ENCODE measurements at regions not wholly inside any gene's neighbourhood (a gene's known extent, or its start where the extent isn't known, plus 50 kb on each side); places are given as distances from the start of the nearest gene placed in this dataset.

- FAIRE-seq: no peak
- Histone ChIP-seq H4K20me1 (ENCODE audit: insufficient read depth, low read length) (no peaks in the 10 kb centered on the region), H3K9ac (ENCODE audit: insufficient read depth, low read depth, low read length) (no peak overlapping the region), H3K9me3 (ENCODE audit: low read length) (no peaks in the 10 kb centered on the region), H3K27ac (ENCODE audit: extremely low read length, insufficient read depth, low read length) (no peak overlapping the region), H3K36me3 (replicated peaks in 1 of 2; ENCODE audit: control insufficient read depth in 1 of 2, insufficient read depth in 2 of 2, low read length in 2 of 2) (no peaks in the 10 kb centered on the region), H3K79me2 (ENCODE audit: insufficient read depth, low read length) (no peaks in the 10 kb centered on the region), H3K4me2 (ENCODE audit: low read depth, low read length) (no peak overlapping the region), H2AFZ (ENCODE audit: low read length) (no peak overlapping the region), H3K4me1 (ENCODE audit: insufficient read depth, low read length) (no peaks in the 10 kb centered on the region), H3K27me3 (ENCODE audit: control insufficient read depth in 1 of 2, insufficient read depth in 2 of 2, low read length in 2 of 2) (peaks cover 0 to 6% of the 10 kb centered on the region in 2 experiments; a peak in 1 of 5 replicates), H3K4me3 (replicated peaks in 1 of 3; ENCODE audit: insufficient read depth in 1 of 3, low read depth in 2 of 3, low read length in 3 of 3) (no peak overlapping the region)
- ATAC-seq: no peak
- 0% methylated on average over 5 of the region's 5 CpGs for WGBS (ENCODE audit: low lambda C conversion rate)
- ChIA-PET CTCF (ENCODE audit: low intra/inter-chr PET ratio, low total read pairs) (no interaction called here), POLR2A (no interaction called here)
- BruUV-seq (replicated peaks): no TSS peak
- in situ Hi-C loops (cut with HindIII; ENCODE audit: extremely low pct_ligation_motif_present, low pct_unique_long_range_greater_than_20kb): no loop called here
- TF ChIP-seq TIGD3 (CRISPR knock-in tag; IDR thresholded peaks at IDR 0.05; ENCODE audit: borderline replicate concordance) (no peak), ZNF550 (CRISPR knock-in tag; IDR thresholded peaks at IDR 0.05; ENCODE audit: borderline replicate concordance) (no peak), MNT (IDR thresholded peaks at IDR 0.05) (no peak)
- no peak for DNase-seq (ENCODE audit: low spot score)
- intact Hi-C loops (cut with micrococcal nuclease; ENCODE audit: unreplicated experiment): no loop called here
Measured at GRCh38 chr10:128614802-128615553, 488.8 kb upstream of the MKI67 start.

GRCh38 chr10:128617532-128617931 is 491.3 kb upstream of the MKI67 start:
- peaks cover 0 to 13% of the 10 kb centered on the region in 2 experiments; a peak in 2 of 5 replicates for H3K27me3 ChIP-seq (ENCODE audit: control insufficient read depth in 1 of 2, insufficient read depth in 2 of 2, low read length in 2 of 2)
- CTCF ChIA-PET (ENCODE audit: low intra/inter-chr PET ratio, low total read pairs): no interaction called here
- no peak overlapping the region for H3K4me2 ChIP-seq (ENCODE audit: low read depth, low read length)
- TF ChIP-seq ARNTL (CRISPR knock-in tag; IDR thresholded peaks at IDR 0.05) (no peak), MXD4 (CRISPR knock-in tag; IDR thresholded peaks at IDR 0.05) (no peak), ZFY (CRISPR knock-in tag; IDR thresholded peaks at IDR 0.05) (no peak), ZNF691 (CRISPR knock-in tag; IDR thresholded peaks at IDR 0.05; ENCODE audit: borderline replicate concordance, low read depth) (no peak), ZSCAN22 (CRISPR knock-in tag; IDR thresholded peaks at IDR 0.05) (no peak), BRF2 (CRISPR knock-in tag; IDR thresholded peaks at IDR 0.05) (no peak), ZNF850 (CRISPR knock-in tag; conservative IDR thresholded peaks at IDR 0.05) (no peak), MIER3 (CRISPR knock-in tag; IDR thresholded peaks at IDR 0.05; ENCODE audit: borderline replicate concordance) (no peak)
- FAIRE-seq (no peak), ATAC-seq (no peak), DNase-seq (ENCODE audit: low spot score) (no peak)
- in situ Hi-C loops (cut with HindIII; ENCODE audit: extremely low pct_ligation_motif_present, low pct_unique_long_range_greater_than_20kb) (no loop called here), intact Hi-C loops (cut with micrococcal nuclease; ENCODE audit: unreplicated experiment) (no loop called here)
- no peak overlapping the region for H3K27ac ChIP-seq (ENCODE audit: extremely low read length, insufficient read depth, low read length)
- POLR2A ChIA-PET: no interaction called here
- H3K4me3 ChIP-seq (replicated peaks in 1 of 3; ENCODE audit: insufficient read depth in 1 of 3, low read depth in 2 of 3, low read length in 3 of 3): no peak overlapping the region
- H3K9me3 ChIP-seq (ENCODE audit: low read length): no peaks in the 10 kb centered on the region
- no peak overlapping the region for H3K9ac ChIP-seq (ENCODE audit: insufficient read depth, low read depth, low read length)
- H4K20me1 ChIP-seq (ENCODE audit: insufficient read depth, low read length): no peaks in the 10 kb centered on the region
- WGBS (ENCODE audit: low lambda C conversion rate): no CpG with 5 or more reads among the region's 2 CpGs
- H3K4me1 ChIP-seq (ENCODE audit: insufficient read depth, low read length): no peaks in the 10 kb centered on the region
- no peaks in the 10 kb centered on the region for H3K79me2 ChIP-seq (ENCODE audit: insufficient read depth, low read length)
- H3K36me3 ChIP-seq (replicated peaks in 1 of 2; ENCODE audit: control insufficient read depth in 1 of 2, insufficient read depth in 2 of 2, low read length in 2 of 2): no peaks in the 10 kb centered on the region
- H2AFZ ChIP-seq (ENCODE audit: low read length): no peak overlapping the region
- no TSS peak for BruUV-seq (replicated peaks)

All from HepG2 (cell line).